CD4-positive, alpha-beta memory T cell (primary cell): ENCODE measurements at regions not wholly inside any gene's neighbourhood (a gene's known extent, or its start where the extent isn't known, plus 50 kb on each side); places are given as distances from the start of the nearest gene placed in this dataset.
A peak's percentile ranks its signal among the peaks of the same experiment; 100 is the strongest.

Experiments used
- CTCF ChIA-PET: fragments of 350-600 bp; sonication (Branson Sonifier 250); formaldehyde crosslinking; loops from one replicate; lab custom pipeline; 2021; ENCODE audit warnings: inconsistent platforms; ENCODE audit not compliant: partially characterized antibody; lab: Charles Lee
- POLR2A ChIA-PET: fragments of 350-600 bp; sonication (Branson Sonifier 250); formaldehyde crosslinking; loops from one replicate; lab custom pipeline; 2021; ENCODE audit not compliant: partially characterized antibody; lab: Charles Lee
- DNase-seq, 5 donors: peaks; one replicate each; pipeline versions ENCODE4 v3.0.0 to v3.0.0-alpha.2; 2020 to 2022; ENCODE audit warnings: mixed read lengths in 1 of 5
- H3K27ac ChIP-seq: one replicate; pipeline ENCODE4 v1.7.0; 2013; ENCODE audit warnings: low read depth, low read length
- H3K27me3 ChIP-seq: 2 replicates; pipeline ENCODE4 v1.7.0; 2013; ENCODE audit warnings: mild to moderate bottlenecking, low read length, moderate library complexity; ENCODE audit not compliant: insufficient read depth
- H3K36me3 ChIP-seq: 2 replicates; pipeline ENCODE4 v1.7.0; 2013; ENCODE audit warnings: mild to moderate bottlenecking, low read length, moderate library complexity; ENCODE audit not compliant: insufficient read depth
- H3K4me1 ChIP-seq: 2 replicates; pipeline ENCODE4 v1.7.0; 2013; ENCODE audit warnings: mild to moderate bottlenecking, low read length, moderate library complexity; ENCODE audit not compliant: insufficient read depth
- H3K4me3 ChIP-seq, 2 donors: one replicate each; pipeline ENCODE4 v1.7.0; 2013; ENCODE audit warnings: low read length in 2 of 2, mild to moderate bottlenecking in 1 of 2
- H3K9me3 ChIP-seq, 2 donors: one replicate each; pipeline ENCODE4 v1.7.0; 2013; ENCODE audit warnings: low read length in 2 of 2, control low read depth in 1 of 2; ENCODE audit not compliant: control insufficient read depth in 1 of 2
- H3K27ac Mint-ChIP-seq, 7 donors: one replicate each; pipeline ENCODE4 v1.8.0; 2020 to 2021; ENCODE audit warnings: mixed read lengths in 7 of 7, mild to moderate bottlenecking in 6 of 7, inconsistent platforms in 3 of 7, moderate library complexity in 3 of 7
- H3K27me3 Mint-ChIP-seq, 2 donors: one replicate each; pipeline ENCODE4 v1.8.0; 2020 to 2021; ENCODE audit warnings: mixed read lengths in 2 of 2
- H3K36me3 Mint-ChIP-seq, 2 donors: one replicate each; pipeline ENCODE4 v1.8.0; 2020 to 2021; ENCODE audit warnings: mixed read lengths in 2 of 2, inconsistent platforms in 1 of 2, mild to moderate bottlenecking in 1 of 2
- H3K4me1 Mint-ChIP-seq, 4 donors: one replicate each; pipeline ENCODE4 v1.8.0; 2020 to 2021; ENCODE audit warnings: mixed read lengths in 4 of 4, mild to moderate bottlenecking in 1 of 4
- H3K4me3 Mint-ChIP-seq, 8 donors: one replicate each; pipeline ENCODE4 v1.8.0; 2020 to 2021; ENCODE audit warnings: mixed read lengths in 8 of 8, mild to moderate bottlenecking in 7 of 8, moderate library complexity in 6 of 8, inconsistent platforms in 3 of 8
- H3K9me3 Mint-ChIP-seq, 8 donors: one replicate each; pipeline ENCODE4 v1.8.0; 2020 to 2021; ENCODE audit warnings: mixed read lengths in 8 of 8, mild to moderate bottlenecking in 5 of 8, inconsistent platforms in 3 of 8, moderate library complexity in 1 of 8
- intact Hi-C: fragments of 100-400 bp; cut with micrococcal nuclease; formaldehyde crosslinking; loops from one replicate; pipeline ENCODE4 v1.15.1; 2023

DNA sequence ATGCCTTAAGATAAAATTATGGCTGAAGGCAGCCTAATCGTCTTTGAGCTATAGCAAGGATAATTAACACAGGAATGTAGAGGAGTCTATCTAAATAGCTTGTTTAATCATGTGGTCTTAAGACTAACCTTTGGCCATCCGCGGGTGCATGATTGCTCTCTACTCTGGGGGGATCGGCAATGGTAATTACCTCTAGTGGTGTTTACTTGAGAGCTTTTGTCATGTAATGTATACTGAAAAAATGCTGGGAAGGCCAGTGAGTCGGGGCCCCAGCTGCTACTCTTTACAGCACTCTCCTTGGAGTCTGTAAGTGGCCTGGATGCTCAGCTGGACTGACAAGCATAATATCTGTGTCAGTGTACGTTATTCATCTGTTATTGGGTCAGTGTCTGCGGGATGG, 65.5 kb upstream of the GNPDA2 start:
- Histone ChIP-seq H3K9me3 (no peaks in the 10 kb centered on the region), H3K4me3 (no peak overlapping the region), H3K27me3 (no peaks in the 10 kb centered on the region), H3K27ac (no peak overlapping the region), H3K36me3 (no peaks in the 10 kb centered on the region), H3K4me1 (no peaks in the 10 kb centered on the region)
- H3K9me3 Mint-ChIP-seq = peaks cover 0 to 12% (median 3%) of the 10 kb centered on the region in 8 donors
- no peaks in the 10 kb centered on the region for H3K36me3 Mint-ChIP-seq
- no peak overlapping the region for H3K27ac Mint-ChIP-seq
- intact Hi-C loops = no loop called here
- POLR2A ChIA-PET = no interaction called here
- H3K4me3 Mint-ChIP-seq = peak overlapping the region in 1 of 8 donors; percentile 20
- no peaks in the 10 kb centered on the region for H3K4me1 Mint-ChIP-seq
- no peak for DNase-seq
- CTCF ChIA-PET = no interaction called here
- peaks cover 0 to 4% of the 10 kb centered on the region in 2 donors for H3K27me3 Mint-ChIP-seq

DNA sequence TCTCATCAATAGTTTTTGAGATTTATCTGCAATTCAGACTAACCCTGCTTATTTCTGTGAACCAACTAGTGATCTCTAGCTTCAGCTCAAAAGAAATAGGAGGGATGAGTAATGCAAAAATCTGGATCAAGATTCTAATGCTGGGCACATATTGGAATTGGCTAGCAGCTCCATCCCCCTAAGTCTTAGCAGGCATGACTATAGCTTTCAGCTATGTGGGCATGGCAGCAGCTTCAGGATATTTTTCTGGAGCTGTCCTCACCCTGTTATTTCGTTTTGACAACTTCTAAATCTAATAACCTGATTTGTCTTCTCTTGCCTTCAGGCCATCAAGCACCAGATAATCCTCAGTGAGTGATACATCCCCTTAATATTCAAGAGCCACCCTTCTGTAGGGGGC, 50.8 kb upstream of the GNPDA2 start:
- no peak for DNase-seq
- H3K27ac Mint-ChIP-seq = no peak overlapping the region
- CTCF ChIA-PET = interaction anchor here (1.6 kb wide), 1 partner anchor 18 kb away, joined by 5 read pairs; no protein-coding TSS in a partner anchor
- POLR2A ChIA-PET = no interaction called here
- Histone ChIP-seq H3K36me3 (no peaks in the 10 kb centered on the region), H3K27ac (no peak overlapping the region), H3K4me1 (no peaks in the 10 kb centered on the region), H3K27me3 (no peaks in the 10 kb centered on the region), H3K9me3 (no peaks in the 10 kb centered on the region), H3K4me3 (no peak overlapping the region)
- no peaks in the 10 kb centered on the region for H3K36me3 Mint-ChIP-seq
- H3K4me3 Mint-ChIP-seq = no peak overlapping the region
- no peaks in the 10 kb centered on the region for H3K27me3 Mint-ChIP-seq
- H3K9me3 Mint-ChIP-seq = peaks cover 0 to 18% (median 4%) of the 10 kb centered on the region in 8 donors
- H3K4me1 Mint-ChIP-seq = no peaks in the 10 kb centered on the region
- intact Hi-C loops = no loop called here
